ENCODE measurements at regions not wholly inside any gene's neighbourhood (a gene's known extent, or its start where the extent isn't known, plus 50 kb on each side); places are given as distances from the start of the nearest gene placed in this dataset.

DNA sequence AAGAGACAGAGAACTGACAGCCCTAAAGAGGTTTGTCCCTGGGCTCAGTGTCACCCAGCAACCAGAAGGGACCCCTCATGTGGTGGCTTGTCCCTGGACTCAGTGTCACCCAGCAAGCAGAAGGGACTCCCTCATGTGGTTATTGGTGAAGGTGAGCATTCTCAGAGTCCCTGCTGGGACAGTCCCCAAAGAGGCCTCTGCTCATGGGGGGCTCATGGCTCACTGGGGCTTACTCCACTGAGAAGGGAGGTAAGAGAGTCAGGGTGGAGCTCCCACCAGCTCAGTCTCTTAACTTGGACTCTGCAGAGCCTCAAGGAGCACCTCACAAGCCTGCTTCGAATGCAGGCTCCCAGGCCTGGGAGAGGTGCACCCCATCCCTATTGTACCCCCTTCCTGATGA lies 145.2 kb upstream of the COPS8 start:
- DNase-seq, result no peak

- peak; percentile 15 for DNase-seq
These were observed 144.7 kb upstream of the COPS8 start for GRCh38 chr2:236940916-236941520.

- DNase-seq, result no peak
These were observed 144.1 kb upstream of the COPS8 start for GRCh38 chr2:236941551-236941950.

- no peak for DNase-seq
These were observed 143.1 kb upstream of the COPS8 start for GRCh38 chr2:236942554-236942953.

DNA sequence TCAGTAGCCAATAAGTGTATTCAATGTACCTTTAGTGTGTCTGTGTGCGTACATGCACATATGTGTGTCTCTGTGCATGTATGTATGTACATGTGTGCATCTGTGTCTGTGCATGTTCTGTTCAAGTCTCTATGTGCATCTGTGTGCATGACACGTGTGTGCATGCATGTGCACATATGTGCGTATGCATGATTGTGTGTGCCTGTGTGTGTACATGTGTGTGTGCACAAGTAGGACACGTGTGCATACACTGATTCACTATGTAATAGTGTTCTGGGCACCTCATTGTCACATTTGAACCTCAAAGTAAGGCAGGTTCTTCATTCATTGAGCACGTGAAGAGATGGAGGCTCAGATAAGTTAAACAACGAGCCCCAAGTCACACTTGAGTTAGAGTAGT lies 142.6 kb upstream of the COPS8 start:
- no peak for DNase-seq

DNA sequence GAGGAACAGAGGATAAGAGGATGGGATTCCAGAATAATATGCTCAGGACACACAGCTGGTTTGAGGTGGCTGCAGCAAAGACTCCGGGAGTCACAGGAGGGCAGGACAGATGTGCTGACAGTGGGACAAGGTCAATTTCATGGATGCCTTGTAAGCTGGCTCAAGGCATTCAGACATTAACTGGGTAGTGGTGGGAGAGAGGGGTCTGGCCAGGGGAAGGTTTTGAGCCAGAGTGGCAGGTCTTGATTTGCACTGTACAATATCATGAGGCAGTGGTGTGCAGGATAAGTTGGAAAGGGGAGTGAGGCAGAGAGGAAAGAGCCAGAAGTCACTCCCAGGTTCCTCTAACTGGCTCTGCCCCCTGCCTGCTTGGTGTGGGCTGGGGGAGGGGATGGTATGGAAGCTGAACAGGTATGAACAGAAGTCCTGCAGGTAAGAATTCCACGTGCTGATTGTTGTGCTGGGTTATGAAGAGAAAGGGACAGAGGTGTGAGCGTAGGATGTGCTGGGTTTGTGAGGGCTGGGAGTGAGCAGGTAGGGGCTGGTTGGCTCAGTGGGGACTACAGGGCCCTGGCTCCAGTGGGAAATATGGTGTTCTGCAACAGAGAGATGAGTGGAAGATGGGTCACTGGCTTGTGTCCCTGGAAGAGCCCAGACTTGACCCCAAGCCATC lies 141.7 kb upstream of the COPS8 start:
- no peak for DNase-seq

- DNase-seq, result no peak
These were observed 141.1 kb upstream of the COPS8 start for GRCh38 chr2:236944561-236944960.

GRCh38 chr2:236945431-236946016 lies 140.2 kb upstream of the COPS8 start:
- no peak for DNase-seq

- DNase-seq, result no peak
These were observed 138.8 kb upstream of the COPS8 start for GRCh38 chr2:236946871-236947270.

GRCh38 chr2:236947294-236947693 lies 138.4 kb upstream of the COPS8 start:
- DNase-seq, result no peak

DNA sequence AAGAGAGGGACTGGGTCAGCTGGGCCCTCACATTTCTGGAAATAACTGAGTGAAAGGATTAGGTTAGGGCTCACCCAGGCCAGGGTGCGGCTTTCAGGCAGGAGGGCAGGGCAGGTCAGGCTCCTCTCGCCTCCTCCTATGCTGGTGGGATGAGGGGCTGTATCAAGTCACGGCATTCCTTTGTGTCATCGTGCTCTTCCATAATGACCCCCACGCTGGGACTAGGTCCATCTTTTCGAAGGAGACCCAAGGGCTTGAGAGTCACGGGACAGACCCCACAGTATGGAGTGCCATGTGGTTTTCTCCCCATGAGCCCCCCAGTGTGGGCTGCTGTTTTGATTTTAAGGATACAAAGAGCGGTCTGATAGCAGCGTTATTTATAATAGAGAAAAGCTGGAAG lies 137.8 kb upstream of the COPS8 start:
- DNase-seq, result no peak

GRCh38 chr2:236949089-236949905 lies 136.4 kb upstream of the COPS8 start:
- DNase-seq, result no peak

DNA sequence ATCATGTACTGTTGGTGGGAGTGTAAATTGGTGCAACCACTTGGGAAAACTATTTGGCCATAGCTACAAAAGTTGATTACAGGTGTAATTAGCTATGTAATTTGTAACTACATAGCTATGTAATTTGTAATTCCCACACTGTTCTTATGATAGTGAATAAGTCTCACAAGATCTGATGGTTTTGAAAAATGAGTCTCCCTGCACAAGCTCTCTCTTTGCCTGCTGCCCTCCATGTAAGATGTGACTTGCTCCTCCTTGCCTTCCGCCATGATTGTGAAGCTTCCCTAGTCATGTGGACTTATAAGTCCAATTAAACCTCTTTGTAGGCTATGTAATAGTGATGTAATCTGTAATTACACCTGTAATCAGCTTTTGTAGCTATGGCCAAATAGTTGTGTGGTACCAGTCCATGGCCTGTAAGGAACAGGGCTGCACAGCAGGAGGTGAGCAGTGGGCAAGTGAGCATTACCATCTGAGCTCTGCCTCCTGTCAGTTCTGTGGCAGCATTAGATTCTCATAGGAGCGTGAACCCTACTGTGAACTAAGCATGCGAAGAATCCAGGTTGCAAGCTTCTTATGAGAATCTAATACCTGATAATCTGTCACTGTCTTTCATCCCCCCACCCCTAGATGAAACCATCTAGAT lies 133.7 kb upstream of the COPS8 start:
- no peak for DNase-seq

DNA sequence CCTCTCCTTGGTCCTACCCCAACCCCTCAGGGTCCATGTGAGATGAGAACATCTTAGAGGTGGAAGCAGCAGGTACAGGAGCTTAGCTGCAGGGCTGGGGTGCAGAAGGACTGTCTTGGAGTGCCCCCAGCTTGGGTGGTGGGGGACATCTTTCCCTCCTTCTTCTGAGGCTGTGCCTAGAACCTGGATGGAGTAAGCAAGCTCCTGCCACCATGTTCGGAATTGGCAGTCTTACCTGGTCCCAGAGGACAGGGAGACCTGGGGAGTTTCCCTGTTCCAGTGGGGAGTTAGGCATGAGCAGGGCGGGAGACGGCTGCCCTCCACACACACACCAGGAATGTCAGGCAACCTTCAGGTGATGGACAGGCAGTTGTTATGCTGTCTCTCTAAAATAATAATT lies 131.0 kb upstream of the COPS8 start:
- no peak for DNase-seq

DNA sequence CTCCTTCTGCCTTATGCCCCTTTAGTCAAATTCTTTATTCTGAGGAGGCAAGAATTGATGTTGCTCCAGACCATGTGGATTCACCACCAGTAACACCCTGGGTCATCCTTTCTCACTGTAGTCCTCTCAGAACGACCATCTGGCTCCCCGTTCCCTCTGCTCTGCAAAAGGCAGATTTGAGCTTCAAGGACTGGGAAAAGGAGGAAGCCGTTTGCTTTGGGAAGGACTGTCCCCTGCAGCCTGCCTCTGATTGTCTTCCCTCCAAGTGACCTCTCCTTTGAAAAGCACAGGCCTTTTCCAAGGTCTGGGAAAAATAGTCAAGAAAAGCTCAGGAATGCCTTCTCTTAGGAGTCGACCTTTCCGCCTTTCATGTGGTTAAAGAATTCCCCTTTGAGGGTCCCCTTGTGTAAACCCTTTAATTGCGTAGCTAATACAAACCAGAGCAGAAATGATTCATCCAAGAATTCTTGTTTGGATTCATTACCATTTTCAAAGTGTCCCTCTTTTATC lies 130.1 kb upstream of the COPS8 start:
- no peak for DNase-seq

DNA sequence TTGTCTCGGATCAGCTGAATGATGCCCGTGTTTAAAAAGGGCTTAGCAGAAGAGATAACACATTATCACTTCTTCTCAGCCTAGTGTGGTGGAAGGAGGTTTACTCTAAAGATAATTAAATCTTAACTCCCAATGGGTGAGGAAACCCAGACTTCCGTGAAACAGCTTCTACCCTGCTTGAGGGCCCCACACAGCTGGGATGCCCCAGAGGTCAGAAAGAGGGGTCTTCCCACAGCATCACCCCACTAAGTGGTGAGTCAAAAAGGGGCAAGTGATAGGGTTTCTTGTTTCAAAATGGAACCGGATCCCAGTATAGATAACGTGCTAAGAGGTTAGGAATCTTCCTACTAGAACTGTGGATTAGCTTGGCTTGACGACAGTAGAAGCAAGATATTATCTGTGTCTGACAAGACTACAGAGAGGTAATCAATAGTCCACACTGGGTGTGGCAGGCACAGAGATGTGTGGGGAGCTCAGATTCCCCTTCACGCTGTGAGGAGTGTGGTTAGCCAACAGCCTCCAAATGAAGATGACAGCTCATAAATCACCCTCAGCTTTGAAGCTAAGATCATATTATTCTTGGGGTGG lies 129.6 kb upstream of the COPS8 start:
- peak; percentile 44 for DNase-seq

GRCh38 chr2:236956641-236957040 lies 129.0 kb upstream of the COPS8 start:
- no peak for DNase-seq

GRCh38 chr2:236959036-236959435 lies 126.7 kb upstream of the COPS8 start:
- no peak for DNase-seq

DNA sequence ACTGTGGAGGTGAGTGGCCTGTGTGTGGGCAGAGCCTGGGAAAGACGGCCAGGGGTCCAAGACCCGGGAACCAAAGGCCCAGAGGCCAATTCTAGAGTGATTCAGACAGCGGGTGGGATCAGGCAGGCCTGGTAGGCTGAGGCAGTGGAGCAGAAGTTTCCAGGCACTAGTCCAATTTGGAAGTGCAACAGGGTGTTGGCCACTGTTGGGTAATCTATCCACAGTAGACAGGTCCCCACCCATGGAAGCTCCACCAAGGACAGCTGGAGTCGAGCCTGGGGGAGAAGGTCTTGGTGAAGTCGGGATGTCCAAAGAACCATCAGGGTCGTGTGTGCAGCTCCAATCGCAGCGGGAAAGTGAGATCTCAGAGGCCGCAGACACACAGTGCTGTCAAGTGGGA lies 125.8 kb upstream of the COPS8 start:
- no peak for DNase-seq

GRCh38 chr2:236960531-236960930 lies 125.2 kb upstream of the COPS8 start:
- DNase-seq, result no peak

- DNase-seq, result no peak
These were observed 122.9 kb upstream of the COPS8 start for GRCh38 chr2:236962816-236963215.

- no peak for DNase-seq
These were observed 122.0 kb upstream of the COPS8 start for GRCh38 chr2:236963631-236964182.
